H1 (cell line): ENCODE measurements at regions not wholly inside any gene's neighbourhood (a gene's known extent, or its start where the extent isn't known, plus 50 kb on each side); places are given as distances from the start of the nearest gene placed in this dataset.

ENCODE experiments used
- CTCF ChIA-PET: fragments of 300-600 bp; sonication (Branson Sonifier 250); formaldehyde crosslinking; loops from one replicate; lab custom pipeline; 2021; ENCODE audit not compliant: partially characterized antibody; lab: Charles Lee
- POLR2A ChIA-PET: fragments of 300-600 bp; sonication (Branson Sonifier 250); formaldehyde crosslinking; loops from one replicate; lab custom pipeline; 2021; ENCODE audit warnings: inconsistent platforms; ENCODE audit not compliant: partially characterized antibody; lab: Charles Lee
- DNase-seq, 2 experiments: peaks; one replicate each; pipeline versions ENCODE4 v3.0.0 to v3.0.0-alpha.2; 2010 to 2022; ENCODE audit warnings: low spot score in 2 of 2, low read depth in 1 of 2, mixed read lengths in 1 of 2
- FAIRE-seq: peaks from 2 replicates; lab custom pipeline; 2011; peaks lifted over from hg19 to GRCh38; lab: Jason Lieb, UNC
- H2AFZ ChIP-seq: 2 replicates; pipeline ENCODE4 v1.8.1; 2012; ENCODE audit warnings: low read length, inconsistent platforms
- H2AK5ac ChIP-seq: 2 replicates; pipeline ENCODE4 v1.6.1; 2013; ENCODE audit warnings: low read depth, low read length
- H2BK120ac ChIP-seq: replicated peaks from 2 replicates; pipeline ENCODE3; 2013; ENCODE audit warnings: low read depth, low read length, inconsistent platforms
- H2BK12ac ChIP-seq: 2 replicates; pipeline ENCODE4 v1.6.1; 2013; ENCODE audit warnings: low read depth, low read length
- H2BK15ac ChIP-seq: 2 replicates; pipeline ENCODE4 v1.6.1; 2013; ENCODE audit warnings: low read length
- H2BK20ac ChIP-seq: 2 replicates; pipeline ENCODE4 v1.6.1; 2013; ENCODE audit warnings: low read length
- H2BK5ac ChIP-seq: 2 replicates; pipeline ENCODE4 v1.6.1; 2013; ENCODE audit warnings: low read depth, low read length
- H3K14ac ChIP-seq: 2 replicates; pipeline ENCODE4 v1.6.1; 2013; ENCODE audit warnings: inconsistent platforms; ENCODE audit not compliant: insufficient read length
- H3K18ac ChIP-seq: 2 replicates; pipeline ENCODE4 v1.6.1; 2013; ENCODE audit warnings: low read length; ENCODE audit errors: extremely low read depth
- H3K23ac ChIP-seq: 2 replicates; pipeline ENCODE4 v1.6.1; 2013; ENCODE audit warnings: inconsistent platforms; ENCODE audit not compliant: insufficient read length
- H3K23me2 ChIP-seq: 2 replicates; pipeline ENCODE4 v1.6.1; 2013; ENCODE audit warnings: low read depth, low read length
- H3K27ac ChIP-seq: 2 replicates; pipeline ENCODE4 v1.6.1; 2011; ENCODE audit warnings: low read depth, low read length, inconsistent platforms
- H3K27me3 ChIP-seq, 4 experiments: replicated peaks in 1 of 4; 1 replicate in 1 of 4; 2 replicates in 3 of 4; pipeline versions ENCODE4 v1.6.1 to v1.8.1; 2011 to 2013; ENCODE audit warnings: low read length in 3 of 4, mild to moderate bottlenecking in 3 of 4, inconsistent platforms in 2 of 4, mixed read lengths in 2 of 4, moderate library complexity in 1 of 4; ENCODE audit not compliant: control insufficient read depth in 3 of 4, insufficient read depth in 3 of 4; ENCODE audit errors: extremely low read depth in 1 of 4
- H3K36me3 ChIP-seq, 4 experiments: 2 replicates each; pipeline versions ENCODE4 v1.6.1 to v1.8.1; 2011 to 2013; ENCODE audit warnings: mild to moderate bottlenecking in 4 of 4, low read length in 3 of 4, moderate library complexity in 2 of 4, control low read depth in 1 of 4, inconsistent platforms in 1 of 4; ENCODE audit not compliant: insufficient read depth in 4 of 4, control insufficient read depth in 2 of 4
- H3K4ac ChIP-seq: replicated peaks from 2 replicates; pipeline ENCODE3; 2013; ENCODE audit warnings: low read length, low read depth, mixed read lengths, inconsistent platforms; ENCODE audit not compliant: insufficient read length
- H3K4me1 ChIP-seq, 4 experiments: replicated peaks in 1 of 4; 1 replicate in 1 of 4; 2 replicates in 3 of 4; pipeline versions ENCODE4 v1.6.1 to v1.8.1; 2011 to 2013; ENCODE audit warnings: low read length in 3 of 4, inconsistent platforms in 2 of 4, mixed read lengths in 1 of 4; ENCODE audit not compliant: insufficient read depth in 4 of 4, control insufficient read depth in 3 of 4
- H3K4me2 ChIP-seq, 2 experiments: 2 replicates each; pipeline versions ENCODE4 v1.6.1 to v1.8.1; 2011 to 2013; ENCODE audit warnings: low read depth in 2 of 2, low read length in 2 of 2, control low read depth in 1 of 2, inconsistent platforms in 1 of 2, mild to moderate bottlenecking in 1 of 2; ENCODE audit not compliant: insufficient read depth in 1 of 2
- H3K4me3 ChIP-seq, 4 experiments: fragments of 200-600, 300-600 bp in 1 of 4; sonication (generic), shearing (Covaris generic), sonication (Bioruptor Twin) in 1 of 4; 2 replicates each; pipeline versions ENCODE4 v1.5.1 to v1.8.1; 2011 to 2016; ENCODE audit warnings: low read length in 4 of 4, low read depth in 3 of 4, control low read depth in 2 of 4, inconsistent platforms in 2 of 4, mild to moderate bottlenecking in 2 of 4, mixed read lengths in 1 of 4, moderate library complexity in 1 of 4; ENCODE audit not compliant: insufficient read depth in 2 of 4; ENCODE audit errors: extremely low read depth in 1 of 4
- H3K56ac ChIP-seq: replicated peaks from 2 replicates; pipeline ENCODE3; 2013; ENCODE audit warnings: low read depth, mild to moderate bottlenecking, mixed read lengths, low read length, inconsistent platforms; ENCODE audit not compliant: insufficient read length
- H3K79me1 ChIP-seq: 2 replicates; pipeline ENCODE4 v1.6.1; 2013; ENCODE audit warnings: low read depth, low read length, control low read depth
- H3K79me2 ChIP-seq, 2 experiments: 2 replicates each; pipeline versions ENCODE4 v1.6.1 to v1.8.1; 2012 to 2013; ENCODE audit warnings: low read length in 2 of 2, mild to moderate bottlenecking in 2 of 2, inconsistent platforms in 1 of 2; ENCODE audit not compliant: insufficient read depth in 2 of 2, control insufficient read depth in 1 of 2
- H3K9ac ChIP-seq, 4 experiments: replicated peaks in 1 of 4; 1 replicate in 1 of 4; 2 replicates in 3 of 4; pipeline versions ENCODE4 v1.6.1 to v1.8.1; 2011 to 2013; ENCODE audit warnings: low read depth in 3 of 4, low read length in 3 of 4, control low read depth in 2 of 4, mild to moderate bottlenecking in 2 of 4, moderate library complexity in 2 of 4, inconsistent platforms in 1 of 4; ENCODE audit errors: extremely low read depth in 1 of 4
- H3K9me3 ChIP-seq, 2 experiments: 2 replicates each; pipeline versions ENCODE4 v1.6.1 to v1.8.1; 2012 to 2013; ENCODE audit warnings: mild to moderate bottlenecking in 2 of 2, moderate library complexity in 2 of 2, control low read depth in 1 of 2, inconsistent platforms in 1 of 2, low read depth in 1 of 2, low read length in 1 of 2, mixed read lengths in 1 of 2; ENCODE audit not compliant: insufficient read depth in 2 of 2
- H4K20me1 ChIP-seq, 2 experiments: replicated peaks in 1 of 2; 2 replicates each; pipeline versions ENCODE3 to v1.8.1; 2011 to 2013; ENCODE audit warnings: inconsistent platforms in 2 of 2, low read length in 2 of 2, mild to moderate bottlenecking in 1 of 2; ENCODE audit not compliant: insufficient read depth in 2 of 2, control insufficient read depth in 1 of 2
- H4K5ac ChIP-seq: 2 replicates; pipeline ENCODE4 v1.6.1; 2013; ENCODE audit warnings: low read length, low read depth, mixed read lengths, inconsistent platforms; ENCODE audit not compliant: insufficient read length
- H4K8ac ChIP-seq: 2 replicates; pipeline ENCODE4 v1.8.0; 2013; ENCODE audit warnings: mild to moderate bottlenecking, moderate library complexity, low read length, inconsistent platforms; ENCODE audit not compliant: insufficient read depth; ENCODE audit errors: extremely low read depth
- H4K91ac ChIP-seq: replicated peaks from 2 replicates; pipeline ENCODE3; 2013; ENCODE audit warnings: low read length, mixed read lengths, inconsistent platforms; ENCODE audit not compliant: insufficient read length
- BACH1 ChIP-seq: IDR thresholded peaks from 2 replicates; pipeline ENCODE4 v1.6.1; 2012; ENCODE audit warnings: low read length, improper control_type of control experiment
- BRCA1 ChIP-seq: IDR thresholded peaks from 2 replicates; pipeline ENCODE4 v1.6.1; 2012; ENCODE audit warnings: low read depth, low read length, improper control_type of control experiment
- CTBP2 ChIP-seq: IDR thresholded peaks from 2 replicates; pipeline ENCODE4 v1.7.0; 2011; ENCODE audit warnings: borderline replicate concordance, mild to moderate bottlenecking, moderate library complexity, mixed read lengths, low read length; ENCODE audit not compliant: insufficient read depth, insufficient read length
- RFX5 ChIP-seq: IDR thresholded peaks from 2 replicates; pipeline ENCODE4 v1.6.1; 2011; ENCODE audit warnings: low read depth, low read length, improper control_type of control experiment, borderline replicate concordance
- RNF2 ChIP-seq: fragments of 200-900, 300-1000 bp; sonication (generic); IDR thresholded peaks from 2 replicates; pipeline ENCODE4 v1.7.1; 2016; ENCODE audit warnings: borderline replicate concordance, low read depth, mild to moderate bottlenecking, antibody characterized with exemption, low read length; ENCODE audit not compliant: poor library complexity, severe bottlenecking; ENCODE audit errors: missing control alignments
- SIN3A ChIP-seq, 2 experiments: IDR thresholded peaks in 1 of 2; conservative IDR thresholded peaks in 1 of 2; 2 replicates each; pipeline ENCODE4 v1.6.1; 2011 to 2012; ENCODE audit warnings: low read length in 2 of 2, improper control_type of control experiment in 1 of 2, low read depth in 1 of 2, mild to moderate bottlenecking in 1 of 2
- WGBS, 2 experiments: shearing (Covaris generic) in 1 of 2; methylation state at CpG; one replicate each; pipeline versions ENCODE4 v1.1.6 to v1.1.7; 2013 to 2015; ENCODE audit warnings: low lambda C conversion rate in 2 of 2, mixed read lengths in 2 of 2, inconsistent platforms in 1 of 2, low coverage in 1 of 2, missing lambda C conversion rate in 1 of 2; ENCODE audit not compliant: insufficient replicate concordance in 2 of 2, insufficient coverage in 1 of 2, insufficient read length in 1 of 2; ENCODE audit errors: extremely low coverage in 1 of 2, missing lambda C conversion rate in 1 of 2; 5-methylcytosine and 5-hydroxymethylcytosine counted together

DNA sequence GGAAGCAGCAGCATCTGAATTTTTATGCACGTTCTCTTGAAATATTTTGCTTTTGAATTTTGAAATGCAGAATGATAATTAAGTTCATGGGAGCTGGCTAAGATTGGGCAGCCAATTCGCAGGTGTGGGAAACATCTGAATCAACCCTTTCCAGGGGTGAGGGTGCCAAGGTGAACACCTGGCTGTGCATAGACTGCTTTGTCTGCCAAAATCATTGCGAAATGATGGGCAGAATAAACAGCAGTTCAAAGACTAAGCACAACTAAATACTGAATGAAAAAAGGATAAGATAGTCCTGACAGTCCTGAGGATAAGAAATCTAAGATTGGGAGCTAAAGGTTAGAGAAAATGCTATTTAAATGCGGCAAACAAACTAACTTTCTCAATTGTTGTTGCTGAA lies 813.3 kb upstream of the RAG2 start:
- Histone ChIP-seq H3K79me2 (no peaks in the 10 kb centered on the region), H3K4ac (no peak overlapping the region), H2BK15ac (no peak overlapping the region), H3K23ac (no peak overlapping the region), H2BK5ac (no peak overlapping the region), H3K79me1 (no peaks in the 10 kb centered on the region), H3K56ac (no peak overlapping the region), H2BK20ac (no peak overlapping the region), H2BK120ac (no peak overlapping the region), H3K4me2 (no peak overlapping the region), H3K18ac (no peak overlapping the region)
- 89% methylated on average over 4 of the region's 4 CpGs; no CpG with 5 or more reads in 1 of the 2 experiments for WGBS, 2 experiments
- POLR2A ChIA-PET = no interaction called here
- TF ChIP-seq CTBP2 (no peak), RFX5 (no peak), BRCA1 (no peak), BACH1 (no peak), SIN3A (conservative IDR thresholded peaks at IDR 0.05 in 1 of 2, IDR thresholded peaks at IDR 0.05 in 1 of 2; ENCODE audit: low read depth in 1 of 2, low read length in 2 of 2) (no peak), RNF2 (no peak)
- TF ChIP-seq, all 59 proteins: peak for 0
- Histone ChIP-seq H3K14ac (no peak overlapping the region), H4K20me1 (no peaks in the 10 kb centered on the region), H2AFZ (no peak overlapping the region), H4K5ac (no peak overlapping the region), H3K27ac (no peak overlapping the region), H3K23me2 (no peaks in the 10 kb centered on the region), H3K4me1 (no peaks in the 10 kb centered on the region), H3K9ac (no peak overlapping the region), H3K27me3 (no peaks in the 10 kb centered on the region), H2AK5ac (no peak overlapping the region), H3K36me3 (no peaks in the 10 kb centered on the region), H4K91ac (no peak overlapping the region), H4K8ac (no peak overlapping the region), H3K4me3 (no peak overlapping the region), H3K9me3 (no peaks in the 10 kb centered on the region), H2BK12ac (no peak overlapping the region)
- CTCF ChIA-PET = interaction anchor here (0.9 kb wide), 1 partner anchor 13 kb away, joined by 3 read pairs; no protein-coding TSS in a partner anchor
- no peak for FAIRE-seq
- DNase-seq = no peak
